Panc1 (cell line): ENCODE measurements at regions not wholly inside any gene's neighbourhood (a gene's known extent, or its start where the extent isn't known, plus 50 kb on each side); places are given as distances from the start of the nearest gene placed in this dataset.

Source experiments
- ATAC-seq: fragments of 200-7000 bp; cut with Tn5 transposase; 2 replicates; pipeline ENCODE4 v1.9.1; 2020; ENCODE audit warnings: mild to moderate bottlenecking, moderate library complexity
- BruUV-seq: library from RNA; stranded (reverse); fragments of 400-500 nt; replicated peaks from 2 replicates; lab custom pipeline; 2021; lab: Mats Ljungman, UMichigan
- CTCF ChIA-PET: fragments of 300-600 bp; sonication (Branson Sonifier 250); formaldehyde crosslinking; loops from one replicate; lab custom pipeline; 2022; ENCODE audit warnings: antibody characterized with exemption; lab: Charles Lee
- POLR2A ChIA-PET: fragments of 300-600 bp; sonication (Branson Sonifier 250); formaldehyde crosslinking; loops from one replicate; lab custom pipeline; 2022; ENCODE audit warnings: antibody characterized with exemption; lab: Charles Lee
- DNase-seq: peaks from one replicate; pipeline ENCODE4 v3.0.0-alpha.2; 2010; ENCODE audit warnings: low read depth, low spot score
- H3K27ac ChIP-seq: 2 replicates; pipeline ENCODE4 v1.5.1; 2011; ENCODE audit warnings: mild to moderate bottlenecking, low read length, inconsistent platforms
- H3K27me3 ChIP-seq: fragments of 200-500 bp; sonication (Bioruptor generic); 2 replicates; pipeline ENCODE4 v1.6.0; 2014; ENCODE audit warnings: low read length, inconsistent platforms; ENCODE audit not compliant: control insufficient read depth, insufficient read depth
- H3K36me3 ChIP-seq: fragments of 200-500 bp; sonication (Bioruptor generic); 2 replicates; pipeline ENCODE4 v1.5.1; 2014; ENCODE audit warnings: inconsistent platforms, mild to moderate bottlenecking, low read length, moderate library complexity; ENCODE audit not compliant: control insufficient read depth, insufficient read depth
- H3K4me1 ChIP-seq: 2 replicates; pipeline ENCODE4 v1.5.1; 2011; ENCODE audit warnings: inconsistent platforms, mild to moderate bottlenecking, low read length, moderate library complexity; ENCODE audit not compliant: control insufficient read depth, insufficient read depth
- H3K4me3 ChIP-seq, 2 experiments: 2 replicates each; pipeline ENCODE4 v1.5.1; 2011 to 2012; ENCODE audit warnings: low read depth in 2 of 2, low read length in 2 of 2, mild to moderate bottlenecking in 2 of 2, inconsistent platforms in 1 of 2, moderate library complexity in 1 of 2
- H3K9me3 ChIP-seq: fragments of 200-500 bp; sonication (Bioruptor generic); 2 replicates; pipeline ENCODE4 v1.5.1; 2014; ENCODE audit warnings: low read depth, mild to moderate bottlenecking, inconsistent platforms, low read length, moderate library complexity; ENCODE audit not compliant: control insufficient read depth, insufficient read depth
- CTCF ChIP-seq: fragments of 450-650 bp; IDR thresholded peaks from 2 replicates; pipeline ENCODE4 v1.5.1; 2017; ENCODE audit warnings: mild to moderate bottlenecking
- POLR2AphosphoS5 ChIP-seq: IDR thresholded peaks from 2 replicates; pipeline ENCODE4 v1.6.1; 2012; ENCODE audit warnings: mild to moderate bottlenecking, low read depth, low read length, moderate library complexity
- SIN3A ChIP-seq: IDR thresholded peaks from 2 replicates; pipeline ENCODE4 v1.6.1; 2012; ENCODE audit warnings: low read depth, mild to moderate bottlenecking, low read length, moderate library complexity, borderline replicate concordance; ENCODE audit not compliant: insufficient read depth
- TCF7L2 ChIP-seq: IDR thresholded peaks from 2 replicates; pipeline ENCODE4 v1.6.1; 2011; ENCODE audit warnings: mild to moderate bottlenecking, low read depth, low read length, inconsistent platforms
- in situ Hi-C: cut with HindIII; loops from 2 replicates; pipeline ENCODE4 v1.10.0; 2016; ENCODE audit warnings: low sequenced_read_pairs, low pct_unique_long_range_greater_than_20kb
- intact Hi-C: fragments of 100-400 bp; cut with micrococcal nuclease; formaldehyde crosslinking; loops from one replicate; pipeline ENCODE4 v1.10.0; 2022; ENCODE audit not compliant: unreplicated experiment
- TF ChIP-seq, protein P1 (sequence below), 2 experiments: IDR thresholded peaks; 2 replicates each; pipeline ENCODE4 v1.6.1; 2011 to 2012; ENCODE audit warnings: low read depth in 2 of 2, control low read depth in 1 of 2, low read length in 1 of 2, mild to moderate bottlenecking in 1 of 2, moderate library complexity in 1 of 2; ENCODE audit not compliant: insufficient read depth in 1 of 2

GRCh38 chr9:83186155-83186737 lies 123.3 kb upstream of the RASEF start:
- TF ChIP-seq, protein P1, sequence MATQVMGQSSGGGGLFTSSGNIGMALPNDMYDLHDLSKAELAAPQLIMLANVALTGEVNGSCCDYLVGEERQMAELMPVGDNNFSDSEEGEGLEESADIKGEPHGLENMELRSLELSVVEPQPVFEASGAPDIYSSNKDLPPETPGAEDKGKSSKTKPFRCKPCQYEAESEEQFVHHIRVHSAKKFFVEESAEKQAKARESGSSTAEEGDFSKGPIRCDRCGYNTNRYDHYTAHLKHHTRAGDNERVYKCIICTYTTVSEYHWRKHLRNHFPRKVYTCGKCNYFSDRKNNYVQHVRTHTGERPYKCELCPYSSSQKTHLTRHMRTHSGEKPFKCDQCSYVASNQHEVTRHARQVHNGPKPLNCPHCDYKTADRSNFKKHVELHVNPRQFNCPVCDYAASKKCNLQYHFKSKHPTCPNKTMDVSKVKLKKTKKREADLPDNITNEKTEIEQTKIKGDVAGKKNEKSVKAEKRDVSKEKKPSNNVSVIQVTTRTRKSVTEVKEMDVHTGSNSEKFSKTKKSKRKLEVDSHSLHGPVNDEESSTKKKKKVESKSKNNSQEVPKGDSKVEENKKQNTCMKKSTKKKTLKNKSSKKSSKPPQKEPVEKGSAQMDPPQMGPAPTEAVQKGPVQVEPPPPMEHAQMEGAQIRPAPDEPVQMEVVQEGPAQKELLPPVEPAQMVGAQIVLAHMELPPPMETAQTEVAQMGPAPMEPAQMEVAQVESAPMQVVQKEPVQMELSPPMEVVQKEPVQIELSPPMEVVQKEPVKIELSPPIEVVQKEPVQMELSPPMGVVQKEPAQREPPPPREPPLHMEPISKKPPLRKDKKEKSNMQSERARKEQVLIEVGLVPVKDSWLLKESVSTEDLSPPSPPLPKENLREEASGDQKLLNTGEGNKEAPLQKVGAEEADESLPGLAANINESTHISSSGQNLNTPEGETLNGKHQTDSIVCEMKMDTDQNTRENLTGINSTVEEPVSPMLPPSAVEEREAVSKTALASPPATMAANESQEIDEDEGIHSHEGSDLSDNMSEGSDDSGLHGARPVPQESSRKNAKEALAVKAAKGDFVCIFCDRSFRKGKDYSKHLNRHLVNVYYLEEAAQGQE (IDR thresholded peaks at IDR 0.05; ENCODE audit: insufficient read depth in 1 of 2, low read depth in 2 of 2, low read length in 1 of 2), result no peak
- TF ChIP-seq POLR2AphosphoS5 (no peak), CTCF (no peak), SIN3A (no peak), TCF7L2 (no peak)
- DNase-seq (no peak), ATAC-seq (no peak)
- Histone ChIP-seq H3K27ac (no peak overlapping the region), H3K27me3 (peaks cover 2% of the 10 kb centered on the region; the same call in 1 of the 2 replicates), H3K9me3 (no peaks in the 10 kb centered on the region), H3K36me3 (no peaks in the 10 kb centered on the region), H3K4me3 (no peak overlapping the region), H3K4me1 (no peaks in the 10 kb centered on the region)
- ChIA-PET CTCF (no interaction called here), POLR2A (no interaction called here)
- intact Hi-C loops (no loop called here), in situ Hi-C loops (no loop called here)
- BruUV-seq, result no TSS peak

- no peak for ATAC-seq
- intact Hi-C loops (no loop called here), in situ Hi-C loops (no loop called here)
- H3K36me3 ChIP-seq, result no peaks in the 10 kb centered on the region
- peaks cover 2% of the 10 kb centered on the region; the same call in 1 of the 2 replicates for H3K27me3 ChIP-seq
- no peaks in the 10 kb centered on the region for H3K4me1 ChIP-seq
- no TSS peak for BruUV-seq
- H3K4me3 ChIP-seq, result no peak overlapping the region
- TF ChIP-seq SIN3A (no peak), POLR2AphosphoS5 (no peak), CTCF (no peak), TCF7L2 (no peak)
- TF ChIP-seq, protein P1 (IDR thresholded peaks at IDR 0.05; ENCODE audit: insufficient read depth in 1 of 2, low read depth in 2 of 2, low read length in 1 of 2), result no peak
- ChIA-PET CTCF (no interaction called here), POLR2A (no interaction called here)
- no peaks in the 10 kb centered on the region for H3K9me3 ChIP-seq
- no peak for DNase-seq
- no peak overlapping the region for H3K27ac ChIP-seq
Observed at GRCh38 chr9:83185488-83186154, 122.7 kb upstream of the RASEF start.
